SW480 (cell line): ENCODE measurements at regions not wholly inside any gene's neighbourhood (a gene's known extent, or its start where the extent isn't known, plus 50 kb on each side); places are given as distances from the start of the nearest gene placed in this dataset.

Experiments
- DNase-seq: peaks from one replicate; pipeline ENCODE4 v3.0.0-alpha.2; 2016; ENCODE audit warnings: low spot score

DNA sequence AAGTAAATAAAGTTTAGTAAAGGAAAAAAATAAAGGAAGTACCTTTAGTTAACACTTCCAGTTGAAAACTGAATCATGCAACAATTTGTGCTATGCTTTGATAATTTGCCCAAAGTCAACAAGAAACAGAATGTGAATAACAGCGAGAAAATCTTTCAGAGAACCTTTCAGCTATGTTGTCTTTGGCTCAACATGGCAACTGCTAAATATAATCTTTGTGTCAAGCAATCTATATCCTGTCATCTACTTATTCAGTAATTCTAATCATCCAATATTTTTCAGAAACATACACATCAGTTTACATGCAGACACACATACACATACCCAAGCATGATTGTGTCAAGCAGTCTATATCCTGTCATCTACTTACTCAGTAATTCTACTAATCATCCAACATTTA, 136.0 kb upstream of the PABPC4L start:
- no peak for DNase-seq

DNA sequence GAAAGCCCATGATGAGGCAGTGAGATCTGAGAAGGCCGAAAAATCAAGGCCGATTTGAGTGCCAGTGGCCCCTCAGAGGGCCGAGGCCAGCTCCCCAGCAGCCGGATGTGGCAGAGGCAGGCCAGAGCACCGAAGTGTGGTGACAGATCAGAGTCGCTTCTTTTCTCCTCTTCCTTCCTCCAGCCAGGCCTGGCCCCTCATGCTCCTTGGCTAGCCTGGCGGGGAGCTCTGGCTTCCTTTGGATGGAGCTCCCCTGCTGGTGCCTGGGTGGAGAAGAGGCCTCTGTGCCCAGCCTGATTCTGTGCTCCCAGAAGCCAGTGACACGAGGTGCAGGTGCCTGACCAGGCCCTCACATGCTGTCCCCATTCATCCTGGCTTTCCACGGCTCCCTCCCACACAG, 127.2 kb upstream of the PABPC4L start:
- DNase-seq, result no peak

DNA sequence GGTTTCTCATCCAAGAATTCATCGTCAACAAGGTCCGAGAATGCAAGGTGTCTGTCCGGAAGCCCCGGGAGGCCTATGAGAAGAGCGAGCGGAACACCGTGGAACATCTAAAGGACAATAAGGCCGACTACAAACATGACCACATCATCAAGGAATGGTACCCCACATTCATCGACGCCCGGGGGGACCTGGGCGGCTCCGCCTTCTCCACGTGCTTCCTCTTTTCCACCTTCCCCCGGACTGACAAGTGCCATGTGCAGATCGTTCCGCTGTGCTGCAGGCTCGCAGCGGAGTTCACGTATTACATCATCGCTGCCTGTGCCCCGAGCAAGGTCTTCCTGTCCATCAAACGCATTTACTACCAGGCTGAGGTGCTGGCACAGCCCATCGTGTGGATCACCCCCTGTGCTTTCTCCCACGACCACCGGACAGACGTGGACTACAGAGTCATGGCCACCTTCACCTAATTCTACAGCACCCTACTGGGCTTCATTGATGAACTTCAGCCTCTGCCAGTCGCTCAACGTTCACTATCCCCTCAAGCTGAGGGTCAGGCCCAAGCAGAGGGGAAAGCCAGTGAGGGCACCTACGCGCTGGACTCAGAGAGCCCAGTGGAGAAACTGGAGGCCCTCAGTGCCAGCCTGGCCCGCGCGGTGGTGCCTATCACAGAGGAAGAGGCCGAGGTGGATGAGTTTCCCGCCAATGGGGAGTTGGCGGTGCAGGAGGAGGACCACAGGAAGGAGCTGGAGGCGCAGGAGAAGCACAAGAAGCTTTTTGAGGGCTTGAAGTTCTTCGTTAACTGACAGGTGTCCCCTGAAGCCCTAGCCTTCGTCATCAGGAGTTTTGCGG, 125.9 kb upstream of the PABPC4L start:
- no peak for DNase-seq

DNA sequence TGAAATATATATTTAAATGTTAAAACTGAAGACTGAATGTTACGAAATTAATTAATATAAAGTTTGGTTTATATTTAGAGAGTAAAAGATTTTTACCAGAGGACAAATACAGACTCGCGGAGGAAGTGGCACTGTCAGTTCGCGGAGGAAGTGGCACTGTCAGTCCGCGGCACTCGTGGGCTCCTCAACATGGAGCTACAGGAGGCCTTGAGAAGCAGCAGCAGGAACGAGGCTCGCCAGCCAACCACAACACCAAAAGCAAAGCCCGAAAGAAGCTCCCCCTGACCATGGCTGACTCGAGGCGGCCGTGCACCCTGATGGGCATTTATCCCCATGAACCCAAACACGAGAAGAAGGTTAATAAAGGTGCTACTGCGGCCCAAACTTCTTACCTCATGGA, 125.3 kb upstream of the PABPC4L start:
- DNase-seq, result no peak

GRCh38 chr4:134324179-134324578, 122.6 kb upstream of the PABPC4L start:
- DNase-seq, result no peak

- no peak for DNase-seq
These were observed 118.5 kb upstream of the PABPC4L start for GRCh38 chr4:134320048-134320447.

GRCh38 chr4:134313591-134313990, 112.0 kb upstream of the PABPC4L start:
- DNase-seq, result no peak

- no peak for DNase-seq
These were observed 108.1 kb upstream of the PABPC4L start for GRCh38 chr4:134309715-134310114.

GRCh38 chr4:134308910-134309309, 107.3 kb upstream of the PABPC4L start:
- no peak for DNase-seq

- DNase-seq, result no peak
These were observed 96.7 kb upstream of the PABPC4L start for GRCh38 chr4:134298313-134298712.

- no peak for DNase-seq
These were observed 96.2 kb upstream of the PABPC4L start for GRCh38 chr4:134297765-134298164.

DNA sequence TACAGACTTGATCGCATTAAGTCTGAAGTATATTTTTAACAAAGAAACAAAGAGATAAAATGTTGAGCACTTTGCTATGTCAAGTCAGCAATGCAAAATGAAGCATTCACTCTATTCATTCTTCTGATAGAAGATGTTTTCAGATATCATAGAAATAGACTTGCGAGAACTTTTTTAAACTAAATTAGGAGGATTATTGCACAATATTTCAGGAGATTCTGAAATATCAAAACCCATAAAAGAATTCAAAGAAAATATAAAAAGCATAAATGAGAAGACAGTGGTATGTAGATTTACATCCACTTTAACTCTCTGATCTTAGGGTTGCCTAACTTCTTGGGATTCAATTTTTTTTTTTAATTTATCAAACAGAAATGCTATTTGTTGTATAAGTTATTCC, 81.1 kb upstream of the PABPC4L start:
- DNase-seq, result no peak

DNA sequence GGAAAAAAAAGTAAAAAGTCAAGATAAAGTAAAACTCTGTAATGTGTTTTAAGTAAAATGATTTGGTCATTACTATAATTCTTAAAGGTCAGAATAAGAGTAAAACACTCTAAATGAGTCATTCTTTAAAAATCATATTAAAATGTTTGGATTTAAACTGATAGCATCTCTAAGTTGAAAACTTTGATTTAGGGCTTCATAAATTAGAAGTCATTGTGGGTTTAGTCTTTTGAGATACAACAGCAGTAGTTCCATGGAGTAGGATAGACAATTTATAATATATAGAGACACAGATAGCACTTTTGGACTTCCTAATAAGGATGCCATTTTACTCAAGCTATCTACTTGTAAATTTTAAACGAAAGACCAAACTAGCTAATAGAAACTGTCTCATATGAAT, 77.1 kb upstream of the PABPC4L start:
- no peak for DNase-seq

GRCh38 chr4:134276476-134276875, 74.9 kb upstream of the PABPC4L start:
- DNase-seq, result no peak

DNA sequence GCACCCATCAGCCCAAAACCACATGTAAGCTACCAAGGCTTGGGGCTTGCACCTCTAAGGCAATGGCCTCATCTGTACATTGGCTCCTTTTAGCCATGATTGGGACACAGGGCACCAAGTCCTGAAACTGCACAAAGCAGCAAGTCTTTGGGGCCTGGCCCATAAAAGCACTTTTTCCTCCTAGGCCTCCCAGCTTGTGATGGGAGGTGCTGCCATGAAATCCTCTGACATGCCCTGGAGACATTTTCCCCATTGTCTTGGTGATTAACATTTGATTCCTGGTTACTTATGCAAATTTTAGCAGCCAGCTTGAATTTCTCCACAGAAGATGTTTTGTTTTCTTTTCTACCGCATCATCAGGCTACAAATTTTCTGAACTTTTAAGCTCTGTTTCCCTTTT, 58.5 kb upstream of the PABPC4L start:
- no peak for DNase-seq
